ENCODE measurements at regions not wholly inside any gene's neighbourhood (a gene's known extent, or its start where the extent isn't known, plus 50 kb on each side); places are given as distances from the start of the nearest gene placed in this dataset.

GRCh38 chr14:22210026-22210425 is 379.0 kb downstream of the DAD1 start:
- Histone ChIP-seq H3K4me1 (ENCODE audit: control insufficient read depth, insufficient read depth, low read length) (no peaks in the 10 kb centered on the region), H3K4me3 (no peak overlapping the region), H2AFZ (ENCODE audit: control insufficient read depth, low read depth, low read length) (no peak overlapping the region), H3K79me2 (ENCODE audit: control insufficient read depth, insufficient read depth, low read length) (no peaks in the 10 kb centered on the region), H4K20me1 (ENCODE audit: control insufficient read depth, insufficient read depth) (no peaks in the 10 kb centered on the region), H3K4me2 (ENCODE audit: control insufficient read depth, insufficient read depth) (no peak overlapping the region), H3K27me3 (replicated peaks in 1 of 2; ENCODE audit: control insufficient read depth in 2 of 2, insufficient read depth in 2 of 2, low read length in 1 of 2) (no peaks in the 10 kb centered on the region), H3K36me3 (ENCODE audit: control insufficient read depth in 2 of 2, insufficient read depth in 2 of 2, low read length in 1 of 2) (no peaks in the 10 kb centered on the region), H3K27ac (ENCODE audit: control insufficient read depth, insufficient read depth) (no peak overlapping the region), H3K9me3 (replicated peaks; ENCODE audit: control insufficient read depth, insufficient read depth, low read length) (no peaks in the 10 kb centered on the region), H3K9ac (ENCODE audit: control insufficient read depth, insufficient read depth, low read length) (no peak overlapping the region)
- TF ChIP-seq RB1 (IDR thresholded peaks at IDR 0.05; ENCODE audit: borderline replicate concordance) (no peak), PRDM15 (CRISPR knock-in tag; IDR thresholded peaks at IDR 0.05) (no peak), ZNF207 (IDR thresholded peaks at IDR 0.05; ENCODE audit: borderline replicate concordance) (no peak), MXI1 (IDR thresholded peaks at IDR 0.05; ENCODE audit: low read depth, low read length) (no peak), BCLAF1 (IDR thresholded peaks at IDR 0.05) (no peak), SMAD1 (IDR thresholded peaks at IDR 0.05; ENCODE audit: low read depth, partially characterized antibody) (no peak), SPI1 (IDR thresholded peaks at IDR 0.05; ENCODE audit: borderline replicate concordance, insufficient read depth, low read depth, low read length) (no peak), E4F1 (IDR thresholded peaks at IDR 0.05; ENCODE audit: borderline replicate concordance, partially characterized antibody) (no peak), MAX (IDR thresholded peaks at IDR 0.05; ENCODE audit: low read depth, low read length) (no peak), ATF7 (IDR thresholded peaks at IDR 0.05; ENCODE audit: low read depth) (no peak), NR2F1 (conservative IDR thresholded peaks at IDR 0.05) (no peak)
- in situ Hi-C loops (cut with MboI), result no loop called here
- 0% methylated on average over 2 of the region's 2 CpGs for WGBS (ENCODE audit: insufficient coverage, insufficient replicate concordance, low lambda C conversion rate, missing lambda C conversion rate)
- no peak for ATAC-seq
- DNase-seq (ENCODE audit: low read depth, low spot score), result no peak
- FAIRE-seq, result no peak
- SMC1A ChIA-PET (ENCODE audit: uncharacterized antibody, unreplicated experiment), result no interaction called here
- no TSS peak for BruUV-seq (replicated peaks)
- intact Hi-C loops (cut with micrococcal nuclease; ENCODE audit: unreplicated experiment), result no loop called here
- CTCF ChIA-PET, result interaction anchor here (0.7 to 1.9 kb wide), 4 partner anchors 9 to 163 kb away, joined by 3 to 8 read pairs (median 4); no protein-coding TSS in a partner anchor
- RAD21 ChIA-PET (ENCODE audit: unreplicated experiment), result interaction anchor here (0.9 kb wide), 1 partner anchor 9 kb away, joined by 3 read pairs; no protein-coding TSS in a partner anchor
- POLR2A ChIA-PET, result no interaction called here
